Activated naive CD8-positive, alpha-beta T cell treated with anti-CD3 and anti-CD28 coated beads, Interleukin-2, amount 50 U/mL, for 24 hours (primary cell): ENCODE measurements at regions not wholly inside any gene's neighbourhood (a gene's known extent, or its start where the extent isn't known, plus 50 kb on each side); places are given as distances from the start of the nearest gene placed in this dataset.
"Not testable (repeated sequence)": the region's sequence is repeated elsewhere in the genome, so short reads cannot be mapped to it uniquely, and the experiment has no call there.

Experiments
- ATAC-seq: fragments of 150-1000 bp; cut with Tn5 transposase; one replicate; pipeline ENCODE4 v1.10.0; 2021
- DNase-seq: peaks from one replicate; pipeline ENCODE4 v3.0.0; 2021
- H3K27ac Mint-ChIP-seq: one replicate; pipeline ENCODE4 v1.8.0; 2021; ENCODE audit warnings: mild to moderate bottlenecking, mixed read lengths
- H3K27me3 Mint-ChIP-seq: one replicate; pipeline ENCODE4 v1.8.0; 2021; ENCODE audit warnings: mixed read lengths
- H3K36me3 Mint-ChIP-seq: one replicate; pipeline ENCODE4 v1.8.0; 2021; ENCODE audit warnings: low read depth, mixed read lengths
- H3K4me1 Mint-ChIP-seq: one replicate; pipeline ENCODE4 v1.8.0; 2021; ENCODE audit warnings: mixed read lengths
- H3K4me3 Mint-ChIP-seq: one replicate; pipeline ENCODE4 v1.8.0; 2021; ENCODE audit warnings: mild to moderate bottlenecking, moderate library complexity, mixed read lengths
- H3K9me3 Mint-ChIP-seq: one replicate; pipeline ENCODE4 v1.8.0; 2021; ENCODE audit warnings: mixed read lengths

GRCh38 chr1:214862421-214862820 is 220.1 kb upstream of the KCNK2 start:
- DNase-seq (no peak), ATAC-seq (no peak)
- no peak overlapping the region for H3K27ac Mint-ChIP-seq
- H3K27me3 Mint-ChIP-seq, result no peaks in the 10 kb centered on the region
- no peak overlapping the region for H3K4me3 Mint-ChIP-seq
- H3K36me3 Mint-ChIP-seq, result no peaks in the 10 kb centered on the region
- no peaks in the 10 kb centered on the region for H3K4me1 Mint-ChIP-seq
- no peaks in the 10 kb centered on the region for H3K9me3 Mint-ChIP-seq

GRCh38 chr1:214864896-214865688 is 217.4 kb upstream of the KCNK2 start:
- H3K9me3 Mint-ChIP-seq, result no peaks in the 10 kb centered on the region
- no peak overlapping the region for H3K4me3 Mint-ChIP-seq
- no peaks in the 10 kb centered on the region for H3K27me3 Mint-ChIP-seq
- H3K36me3 Mint-ChIP-seq, result no peaks in the 10 kb centered on the region
- ATAC-seq, result no peak
- no peaks in the 10 kb centered on the region for H3K4me1 Mint-ChIP-seq
- H3K27ac Mint-ChIP-seq, result no peak overlapping the region
- DNase-seq, result no peak

- ATAC-seq, H3K36me3 Mint-ChIP-seq, H3K4me1 Mint-ChIP-seq, DNase-seq, H3K27me3 Mint-ChIP-seq, H3K27ac Mint-ChIP-seq, H3K4me3 Mint-ChIP-seq, H3K9me3 Mint-ChIP-seq: not testable (repeated sequence)
Observed at GRCh38 chr1:214870426-214870825, 212.1 kb upstream of the KCNK2 start.

- Mint-ChIP-seq H3K4me3 (no peak overlapping the region), H3K9me3 (peaks cover 4% of the 10 kb centered on the region), H3K27me3 (no peaks in the 10 kb centered on the region), H3K36me3 (no peaks in the 10 kb centered on the region), H3K4me1 (no peaks in the 10 kb centered on the region), H3K27ac (no peak overlapping the region)
- no peak for ATAC-seq
- no peak for DNase-seq
Observed at GRCh38 chr1:214880956-214881355, 201.6 kb upstream of the KCNK2 start.

- Mint-ChIP-seq H3K36me3 (no peaks in the 10 kb centered on the region), H3K4me1 (no peaks in the 10 kb centered on the region), H3K9me3 (peaks cover 4% of the 10 kb centered on the region), H3K27ac (no peak overlapping the region), H3K27me3 (no peaks in the 10 kb centered on the region), H3K4me3 (no peak overlapping the region)
- ATAC-seq, result no peak
- no peak for DNase-seq
Observed at GRCh38 chr1:214882616-214883015, 199.9 kb upstream of the KCNK2 start.

- Mint-ChIP-seq H3K4me1 (no peaks in the 10 kb centered on the region), H3K9me3 (peaks cover 5% of the 10 kb centered on the region), H3K36me3 (no peaks in the 10 kb centered on the region), H3K4me3 (no peak overlapping the region), H3K27ac (no peak overlapping the region), H3K27me3 (no peaks in the 10 kb centered on the region)
- ATAC-seq (no peak), DNase-seq (no peak)
Observed at GRCh38 chr1:214895011-214895600, 187.4 kb upstream of the KCNK2 start.

- H3K9me3 Mint-ChIP-seq, result peaks cover 5% of the 10 kb centered on the region
- H3K36me3 Mint-ChIP-seq, result no peaks in the 10 kb centered on the region
- H3K27me3 Mint-ChIP-seq, result peaks cover 1% of the 10 kb centered on the region
- no peaks in the 10 kb centered on the region for H3K4me1 Mint-ChIP-seq
- DNase-seq (no peak), ATAC-seq (no peak)
- H3K27ac Mint-ChIP-seq, result no peak overlapping the region
- no peak overlapping the region for H3K4me3 Mint-ChIP-seq
Observed at GRCh38 chr1:214896921-214897320, 185.6 kb upstream of the KCNK2 start.

- ATAC-seq, result no peak
- Mint-ChIP-seq H3K4me1 (no peaks in the 10 kb centered on the region), H3K27me3 (peaks cover 1% of the 10 kb centered on the region), H3K4me3 (no peak overlapping the region), H3K36me3 (no peaks in the 10 kb centered on the region), H3K9me3 (peaks cover 5% of the 10 kb centered on the region), H3K27ac (no peak overlapping the region)
- DNase-seq, result no peak
Observed at GRCh38 chr1:214897581-214897980, 185.0 kb upstream of the KCNK2 start.

- DNase-seq (no peak), ATAC-seq (no peak)
- no peaks in the 10 kb centered on the region for H3K4me1 Mint-ChIP-seq
- peaks cover 1% of the 10 kb centered on the region for H3K27me3 Mint-ChIP-seq
- no peaks in the 10 kb centered on the region for H3K36me3 Mint-ChIP-seq
- H3K27ac Mint-ChIP-seq, result no peak overlapping the region
- peaks cover 4% of the 10 kb centered on the region for H3K9me3 Mint-ChIP-seq
- H3K4me3 Mint-ChIP-seq, result no peak overlapping the region
Observed at GRCh38 chr1:214898161-214898560, 184.4 kb upstream of the KCNK2 start.

- ATAC-seq (no peak), DNase-seq (no peak)
- Mint-ChIP-seq H3K36me3 (no peaks in the 10 kb centered on the region), H3K9me3 (no peaks in the 10 kb centered on the region), H3K4me3 (no peak overlapping the region), H3K27ac (no peak overlapping the region), H3K27me3 (peaks cover 1% of the 10 kb centered on the region), H3K4me1 (no peaks in the 10 kb centered on the region)
Observed at GRCh38 chr1:214898718-214899117, 183.8 kb upstream of the KCNK2 start.

GRCh38 chr1:214899908-214900460 is 182.6 kb upstream of the KCNK2 start:
- Mint-ChIP-seq H3K36me3 (no peaks in the 10 kb centered on the region), H3K27me3 (peaks cover 1% of the 10 kb centered on the region), H3K27ac (no peak overlapping the region), H3K9me3 (no peaks in the 10 kb centered on the region), H3K4me3 (no peak overlapping the region), H3K4me1 (no peaks in the 10 kb centered on the region)
- ATAC-seq (no peak), DNase-seq (no peak)

GRCh38 chr1:214900590-214900989 is 181.9 kb upstream of the KCNK2 start:
- H3K27me3 Mint-ChIP-seq, result peaks cover 1% of the 10 kb centered on the region
- H3K9me3 Mint-ChIP-seq, result no peaks in the 10 kb centered on the region
- no peak overlapping the region for H3K27ac Mint-ChIP-seq
- ATAC-seq, result no peak
- DNase-seq, result no peak
- no peak overlapping the region for H3K4me3 Mint-ChIP-seq
- H3K36me3 Mint-ChIP-seq, result no peaks in the 10 kb centered on the region
- no peaks in the 10 kb centered on the region for H3K4me1 Mint-ChIP-seq

GRCh38 chr1:214901718-214902117 is 180.8 kb upstream of the KCNK2 start:
- no peaks in the 10 kb centered on the region for H3K9me3 Mint-ChIP-seq
- no peaks in the 10 kb centered on the region for H3K4me1 Mint-ChIP-seq
- no peaks in the 10 kb centered on the region for H3K36me3 Mint-ChIP-seq
- ATAC-seq (no peak), DNase-seq (no peak)
- H3K27ac Mint-ChIP-seq, result no peak overlapping the region
- H3K4me3 Mint-ChIP-seq, result no peak overlapping the region
- peaks cover 1% of the 10 kb centered on the region for H3K27me3 Mint-ChIP-seq

GRCh38 chr1:214902636-214903320 is 179.8 kb upstream of the KCNK2 start:
- no peak for DNase-seq

GRCh38 chr1:214912127-214912526 is 170.4 kb upstream of the KCNK2 start:
- Mint-ChIP-seq H3K4me3 (no peak overlapping the region), H3K27ac (no peak overlapping the region), H3K9me3 (no peaks in the 10 kb centered on the region), H3K4me1 (no peaks in the 10 kb centered on the region), H3K27me3 (no peaks in the 10 kb centered on the region), H3K36me3 (no peaks in the 10 kb centered on the region)
- DNase-seq (no peak), ATAC-seq (no peak)

More at GRCh38 chr1:214902636-214903320, 179.8 kb upstream of the KCNK2 start:
- H3K4me1 Mint-ChIP-seq, result no peaks in the 10 kb centered on the region
- no peak overlapping the region for H3K4me3 Mint-ChIP-seq
- H3K27ac Mint-ChIP-seq, result no peak overlapping the region
- H3K36me3 Mint-ChIP-seq, result no peaks in the 10 kb centered on the region
- H3K9me3 Mint-ChIP-seq, result no peaks in the 10 kb centered on the region
- peaks cover 1% of the 10 kb centered on the region for H3K27me3 Mint-ChIP-seq
- ATAC-seq, result no peak
